Hepatocyte (in vitro differentiated cells): ENCODE measurements at regions not wholly inside any gene's neighbourhood (a gene's known extent, or its start where the extent isn't known, plus 50 kb on each side); places are given as distances from the start of the nearest gene placed in this dataset.
"Not testable (repeated sequence)": the region's sequence is repeated elsewhere in the genome, so short reads cannot be mapped to it uniquely, and the experiment has no call there.

ENCODE experiments used
- DNase-seq: peaks from one replicate; pipeline ENCODE4 v3.0.0-alpha.2; 2016; ENCODE audit warnings: low spot score
- H2AFZ ChIP-seq: fragments of 200-600 bp; sonication (generic); 2 replicates; pipeline ENCODE4 v1.6.0; 2016; ENCODE audit warnings: antibody characterized with exemption, mild to moderate bottlenecking
- H3K27ac ChIP-seq: fragments of 200-600 bp; sonication (generic); 2 replicates; pipeline ENCODE4 v1.5.1; 2016; ENCODE audit warnings: mild to moderate bottlenecking
- H3K27me3 ChIP-seq: fragments of 200-600 bp; sonication (generic); 2 replicates; pipeline ENCODE4 v1.6.1; 2016
- H3K36me3 ChIP-seq: fragments of 200-600 bp; sonication (generic); replicated peaks from 2 replicates; pipeline ENCODE4 v1.5.1; 2016; ENCODE audit warnings: low read depth; ENCODE audit not compliant: insufficient read depth
- H3K4me1 ChIP-seq: fragments of 200-600 bp; sonication (generic); 2 replicates; pipeline ENCODE4 v1.5.1; 2016; ENCODE audit warnings: mild to moderate bottlenecking, moderate library complexity; ENCODE audit not compliant: insufficient read depth
- H3K4me2 ChIP-seq: fragments of 200-600 bp; sonication (generic); 2 replicates; pipeline ENCODE4 v1.6.0; 2016
- H3K4me3 ChIP-seq: fragments of 200-600 bp; sonication (generic); 2 replicates; pipeline ENCODE4 v1.5.1; 2016; ENCODE audit warnings: mild to moderate bottlenecking
- H3K79me2 ChIP-seq: fragments of 200-600 bp; sonication (generic); 2 replicates; pipeline ENCODE4 v1.6.0; 2017; ENCODE audit warnings: mild to moderate bottlenecking
- H3K9me2 ChIP-seq: fragments of 200-600 bp; sonication (generic); replicated peaks from 2 replicates; pipeline ENCODE4 v1.6.0; 2017; ENCODE audit warnings: mild to moderate bottlenecking; ENCODE audit not compliant: insufficient read depth
- H3K9me3 ChIP-seq: fragments of 200-600 bp; sonication (generic); 2 replicates; pipeline ENCODE4 v1.5.1; 2016; ENCODE audit warnings: low read depth, mild to moderate bottlenecking
- H4K20me1 ChIP-seq: fragments of 200-600 bp; sonication (generic); 2 replicates; pipeline ENCODE4 v1.6.0; 2016; ENCODE audit warnings: mild to moderate bottlenecking; ENCODE audit not compliant: insufficient read depth, poor library complexity, severe bottlenecking
- EZH2 ChIP-seq: fragments of 200-600 bp; sonication (generic); IDR thresholded peaks from 2 replicates; pipeline ENCODE4 v1.6.1; 2016; ENCODE audit warnings: antibody characterized with exemption, mild to moderate bottlenecking, borderline replicate concordance
- EZH2phosphoT487 ChIP-seq: fragments of 200-600 bp; sonication (generic); IDR thresholded peaks from one replicate; pipeline ENCODE4 v1.6.1; 2018; ENCODE audit warnings: antibody characterized with exemption, mild to moderate bottlenecking, low read depth, moderate library complexity; ENCODE audit not compliant: unreplicated experiment, severe bottlenecking
- WGBS: methylation state at CpG from one replicate; pipeline ENCODE4 v1.1.6; 2016; ENCODE audit warnings: low lambda C conversion rate; ENCODE audit errors: missing lambda C conversion rate; 5-methylcytosine and 5-hydroxymethylcytosine counted together
- TF ChIP-seq, protein P1 (sequence below): fragments of 200-600 bp; sonication (generic); IDR thresholded peaks from 2 replicates; pipeline ENCODE4 v1.5.1; 2016; ENCODE audit warnings: antibody characterized with exemption, mild to moderate bottlenecking; ENCODE audit not compliant: poor library complexity

DNA sequence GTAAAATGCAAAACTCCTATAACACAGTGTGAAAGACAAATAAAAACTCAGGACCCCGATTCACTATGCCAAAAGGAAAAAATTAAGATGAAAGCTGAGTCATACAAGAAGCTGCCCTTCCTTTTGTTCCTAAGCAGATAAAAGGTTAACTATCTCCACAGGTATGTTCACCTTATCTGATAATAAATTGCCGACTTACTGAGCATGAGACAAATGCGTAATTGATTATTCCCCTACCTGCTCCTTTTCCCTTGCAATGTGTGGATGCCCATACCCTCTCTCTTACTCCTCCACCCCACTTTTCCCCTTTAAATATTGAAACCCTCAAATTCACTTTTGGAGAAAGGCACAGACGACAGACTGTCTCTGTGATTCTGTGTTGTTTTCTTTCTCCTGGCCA, 148.6 kb upstream of the TMEM260 start:
- Histone ChIP-seq H4K20me1 (no peaks in the 10 kb centered on the region), H2AFZ (no peak overlapping the region), H3K9me2 (no peaks in the 10 kb centered on the region), H3K4me1 (no peaks in the 10 kb centered on the region), H3K4me3 (no peak overlapping the region), H3K27me3 (peaks cover 17% of the 10 kb centered on the region), H3K9me3 (no peaks in the 10 kb centered on the region), H3K36me3 (no peaks in the 10 kb centered on the region), H3K4me2 (no peak overlapping the region), H3K27ac (no peak overlapping the region), H3K79me2 (no peaks in the 10 kb centered on the region)
- WGBS: 48% methylated on average over 4 of the region's 4 CpGs
- no peak for DNase-seq
- TF ChIP-seq, protein P1, sequence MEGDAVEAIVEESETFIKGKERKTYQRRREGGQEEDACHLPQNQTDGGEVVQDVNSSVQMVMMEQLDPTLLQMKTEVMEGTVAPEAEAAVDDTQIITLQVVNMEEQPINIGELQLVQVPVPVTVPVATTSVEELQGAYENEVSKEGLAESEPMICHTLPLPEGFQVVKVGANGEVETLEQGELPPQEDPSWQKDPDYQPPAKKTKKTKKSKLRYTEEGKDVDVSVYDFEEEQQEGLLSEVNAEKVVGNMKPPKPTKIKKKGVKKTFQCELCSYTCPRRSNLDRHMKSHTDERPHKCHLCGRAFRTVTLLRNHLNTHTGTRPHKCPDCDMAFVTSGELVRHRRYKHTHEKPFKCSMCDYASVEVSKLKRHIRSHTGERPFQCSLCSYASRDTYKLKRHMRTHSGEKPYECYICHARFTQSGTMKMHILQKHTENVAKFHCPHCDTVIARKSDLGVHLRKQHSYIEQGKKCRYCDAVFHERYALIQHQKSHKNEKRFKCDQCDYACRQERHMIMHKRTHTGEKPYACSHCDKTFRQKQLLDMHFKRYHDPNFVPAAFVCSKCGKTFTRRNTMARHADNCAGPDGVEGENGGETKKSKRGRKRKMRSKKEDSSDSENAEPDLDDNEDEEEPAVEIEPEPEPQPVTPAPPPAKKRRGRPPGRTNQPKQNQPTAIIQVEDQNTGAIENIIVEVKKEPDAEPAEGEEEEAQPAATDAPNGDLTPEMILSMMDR: no peak
- TF ChIP-seq EZH2phosphoT487: no peak
- TF ChIP-seq EZH2: no peak

DNA sequence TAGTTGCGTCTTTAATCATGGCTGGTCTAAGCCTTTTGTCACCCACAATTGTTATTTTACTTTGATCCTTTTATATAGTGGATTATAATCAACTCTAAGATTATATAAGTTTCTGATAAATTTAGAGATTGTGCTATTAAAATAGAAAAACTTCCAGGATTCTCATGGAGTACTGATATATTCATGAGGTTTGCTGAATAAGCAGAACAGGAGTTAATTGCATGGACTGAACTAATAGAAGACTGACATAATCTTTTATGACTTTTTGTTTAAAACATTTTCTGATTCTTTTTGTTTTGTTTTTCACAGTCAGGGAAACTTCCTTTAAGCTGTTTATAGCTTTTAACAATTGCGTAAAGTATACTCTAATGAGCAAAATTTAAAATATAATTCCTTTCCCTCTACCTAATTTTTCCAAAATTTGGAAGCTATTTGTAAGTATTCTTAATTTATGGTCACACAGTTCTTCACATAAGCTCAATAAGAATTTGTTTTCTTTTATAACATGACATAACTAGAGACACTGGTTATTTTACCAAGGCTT, 129.9 kb upstream of the TMEM260 start:
- no peak for DNase-seq
- no peak overlapping the region for H3K27ac ChIP-seq
- no peaks in the 10 kb centered on the region for H3K9me2 ChIP-seq
- no peaks in the 10 kb centered on the region for H4K20me1 ChIP-seq
- H2AFZ ChIP-seq: no peak overlapping the region
- whole genome bisulfite sequencing: 95% methylated on average over 2 of the region's 2 CpGs
- no peaks in the 10 kb centered on the region for H3K36me3 ChIP-seq
- H3K9me3 ChIP-seq: no peaks in the 10 kb centered on the region
- no peaks in the 10 kb centered on the region for H3K27me3 ChIP-seq
- no peak overlapping the region for H3K4me3 ChIP-seq
- TF ChIP-seq, protein P1: no peak
- TF ChIP-seq EZH2 (no peak), EZH2phosphoT487 (no peak)
- H3K4me1 ChIP-seq: no peaks in the 10 kb centered on the region
- H3K79me2 ChIP-seq: no peaks in the 10 kb centered on the region
- no peak overlapping the region for H3K4me2 ChIP-seq

DNA sequence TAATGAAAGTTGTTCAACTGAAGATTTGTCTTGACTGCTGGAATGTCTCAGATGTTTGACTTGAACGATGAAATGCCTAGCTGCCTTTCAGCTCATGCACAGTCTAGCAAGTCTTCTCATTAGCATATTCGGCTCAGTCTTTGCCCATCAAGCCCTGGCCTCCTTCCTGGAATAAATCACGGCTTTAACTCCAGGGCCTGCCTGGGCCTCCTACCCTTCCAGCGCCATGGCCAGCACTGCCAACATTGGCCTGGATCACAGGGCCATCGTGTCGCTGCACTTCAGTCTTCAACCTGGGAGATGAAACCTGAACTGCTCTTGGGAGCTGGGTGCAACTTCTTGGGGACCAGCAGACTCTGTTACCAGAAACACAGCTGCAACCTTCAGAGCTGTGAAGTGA, 126.7 kb upstream of the TMEM260 start:
- no peak overlapping the region for H3K27ac ChIP-seq
- no peaks in the 10 kb centered on the region for H3K4me1 ChIP-seq
- no peak overlapping the region for H3K4me2 ChIP-seq
- H2AFZ ChIP-seq: no peak overlapping the region
- H3K4me3 ChIP-seq: no peak overlapping the region
- no peaks in the 10 kb centered on the region for H3K27me3 ChIP-seq
- WGBS: 83% methylated on average over 6 of the region's 6 CpGs
- TF ChIP-seq, protein P1: no peak
- no peak for TF ChIP-seq EZH2
- TF ChIP-seq EZH2phosphoT487: no peak
- H3K79me2 ChIP-seq: no peaks in the 10 kb centered on the region
- H3K36me3 ChIP-seq: no peaks in the 10 kb centered on the region
- no peaks in the 10 kb centered on the region for H3K9me3 ChIP-seq
- no peak for DNase-seq
- H3K9me2 ChIP-seq: no peaks in the 10 kb centered on the region
- no peaks in the 10 kb centered on the region for H4K20me1 ChIP-seq

DNA sequence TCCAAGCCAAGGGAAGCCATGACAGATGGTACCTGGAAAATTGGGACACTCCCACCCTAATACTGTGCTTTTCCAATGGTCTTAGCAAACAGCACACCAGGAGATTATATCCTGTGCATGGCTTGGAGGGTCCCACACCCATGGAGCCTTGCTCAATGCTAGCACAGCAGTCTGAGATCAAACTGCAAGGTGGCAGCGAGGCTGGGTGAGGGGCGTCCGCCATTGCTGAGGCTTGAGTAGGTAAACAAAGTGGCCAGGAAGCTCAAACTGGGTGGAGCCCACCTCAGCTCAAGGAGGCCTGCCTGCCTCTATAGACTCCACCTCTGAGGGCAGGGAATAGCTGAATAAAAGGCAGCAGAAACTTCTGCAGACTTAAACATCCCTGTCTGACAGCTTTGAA, 124.9 kb upstream of the TMEM260 start:
- H4K20me1 ChIP-seq, H3K27me3 ChIP-seq, H3K4me3 ChIP-seq, H3K79me2 ChIP-seq, H3K27ac ChIP-seq, H3K9me3 ChIP-seq, H2AFZ ChIP-seq, H3K36me3 ChIP-seq, H3K4me2 ChIP-seq, H3K9me2 ChIP-seq, H3K4me1 ChIP-seq, DNase-seq: not testable (repeated sequence)
- WGBS: 91% methylated on average over 3 of the region's 3 CpGs
